Stimulated activated CD8-positive, alpha-beta memory T cell treated with anti-CD3 and anti-CD28 coated beads, Interleukin-15, amount 100 ng/mL, for 4 hours (primary cell): ENCODE measurements at regions not wholly inside any gene's neighbourhood (a gene's known extent, or its start where the extent isn't known, plus 50 kb on each side); places are given as distances from the start of the nearest gene placed in this dataset.
"Not testable (repeated sequence)": the region's sequence is repeated elsewhere in the genome, so short reads cannot be mapped to it uniquely, and the experiment has no call there.

Source experiments
- DNase-seq, 2 donors: peaks; one replicate each; pipeline ENCODE4 v3.0.0-alpha.2; 2020; ENCODE audit warnings: low read depth in 2 of 2

DNA sequence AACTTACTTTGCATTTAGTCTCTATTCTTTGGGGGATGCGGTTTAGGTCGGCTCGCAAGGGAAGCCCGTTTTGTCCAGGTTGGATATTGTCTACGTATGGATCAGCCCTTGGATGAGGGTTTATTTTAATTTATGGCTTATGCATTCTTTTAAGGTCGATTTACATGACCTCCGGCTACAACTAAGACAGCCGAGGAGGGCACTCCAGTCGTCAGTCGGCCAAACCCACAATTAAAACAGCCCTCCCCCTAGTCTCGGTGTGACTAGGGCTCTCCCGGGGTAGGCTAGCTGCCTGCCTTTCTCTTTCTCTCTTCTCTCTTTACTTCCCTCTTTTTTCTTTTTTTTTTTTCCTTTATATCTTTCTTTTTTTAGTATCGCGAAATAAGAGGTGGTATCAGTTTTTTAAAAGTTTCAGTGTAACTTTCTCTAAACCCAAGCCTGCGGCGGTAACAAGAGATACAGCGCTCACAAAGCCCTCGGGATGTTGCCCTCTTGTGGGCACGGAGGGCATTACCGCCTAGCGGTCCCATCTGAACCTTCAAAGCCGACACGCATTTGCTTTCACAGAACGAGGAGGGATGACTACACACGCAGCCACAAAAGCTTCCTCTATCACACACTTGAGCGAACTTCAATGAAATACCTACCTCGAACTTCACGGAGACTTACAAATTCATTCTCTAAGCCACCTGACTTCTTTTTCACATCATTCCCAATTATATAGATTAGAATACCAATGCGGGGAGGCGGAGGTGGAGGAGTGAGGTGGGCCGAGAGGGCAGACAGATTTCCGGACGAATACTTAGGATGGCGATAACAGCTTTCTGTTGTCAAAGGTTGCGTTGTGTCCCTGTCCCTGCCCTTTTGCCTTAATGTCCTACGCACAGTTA, 132.3 kb upstream of the C11orf58 start:
- DNase-seq, result peak; percentile 42 to 66

DNA sequence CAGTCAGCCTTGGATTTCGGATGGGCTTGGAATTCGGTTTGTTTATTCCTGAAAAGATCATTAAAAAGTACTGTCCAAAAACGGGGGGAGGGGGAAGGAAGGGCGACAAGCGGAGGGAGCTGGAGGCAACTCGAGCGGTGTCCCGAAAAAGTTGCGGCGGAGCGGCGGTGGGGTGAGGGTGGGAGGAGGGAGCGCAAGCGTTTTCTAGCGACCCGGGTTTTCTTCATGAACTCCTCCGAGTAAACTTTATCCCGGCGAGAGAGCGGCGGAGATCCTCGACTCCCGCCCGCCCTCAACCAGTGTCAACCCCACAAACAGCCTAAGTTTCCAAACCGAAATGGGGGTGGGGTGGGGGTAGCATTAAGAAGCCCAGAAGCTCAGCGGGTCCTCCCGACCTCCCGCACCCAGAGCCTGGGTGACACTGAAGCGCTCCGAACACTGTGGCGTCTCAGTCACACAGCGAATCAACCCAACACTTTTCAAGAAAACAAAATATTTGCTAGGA, 133.0 kb upstream of the C11orf58 start:
- no peak for DNase-seq

GRCh38 chr11:16604794-16605388, 133.6 kb upstream of the C11orf58 start:
- no peak for DNase-seq

GRCh38 chr11:16603890-16604793, 134.3 kb upstream of the C11orf58 start:
- DNase-seq, result no peak

- no peak for DNase-seq
Observed at GRCh38 chr11:16603245-16603644, 135.2 kb upstream of the C11orf58 start.

DNA sequence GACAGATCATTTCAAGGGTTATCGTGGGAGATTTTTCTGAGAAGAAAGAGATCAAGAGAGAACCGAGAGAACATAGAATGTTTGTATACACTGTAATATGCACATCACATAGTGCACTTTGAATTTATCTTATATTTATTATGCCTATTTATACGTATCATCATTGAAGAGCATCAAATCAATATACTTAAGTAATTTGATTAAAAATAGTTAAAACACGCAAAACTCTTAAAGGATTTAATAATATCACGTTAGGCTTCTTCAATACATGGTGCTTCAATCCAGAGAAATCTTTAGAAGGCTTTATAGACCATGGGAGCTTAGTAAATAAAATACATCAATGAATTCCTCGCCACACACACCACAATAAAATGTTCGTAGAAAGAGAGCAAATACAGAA, 139.5 kb upstream of the C11orf58 start:
- no peak for DNase-seq

GRCh38 chr11:16598032-16598431, 140.4 kb upstream of the C11orf58 start:
- DNase-seq, result no peak

GRCh38 chr11:16596231-16596630, 142.2 kb upstream of the C11orf58 start:
- DNase-seq, result no peak

DNA sequence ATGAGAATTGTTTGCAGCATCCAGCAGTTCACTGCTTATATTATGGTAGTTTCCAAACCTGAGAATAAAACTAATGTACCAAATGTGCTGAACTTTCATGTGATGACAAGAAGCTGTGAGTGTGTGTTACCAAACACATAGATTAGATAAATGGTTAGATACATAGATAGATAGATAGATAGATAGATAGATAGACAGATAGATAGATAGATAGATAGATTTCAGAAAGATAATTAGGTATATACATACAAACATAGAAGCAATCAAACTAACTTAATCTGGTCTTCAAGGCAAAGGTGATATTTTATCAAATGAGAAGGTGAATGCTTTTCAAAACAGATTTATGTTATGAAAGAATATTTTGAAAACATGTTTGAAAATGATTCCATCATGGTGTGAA, 147.3 kb upstream of the C11orf58 start:
- DNase-seq, result no peak

DNA sequence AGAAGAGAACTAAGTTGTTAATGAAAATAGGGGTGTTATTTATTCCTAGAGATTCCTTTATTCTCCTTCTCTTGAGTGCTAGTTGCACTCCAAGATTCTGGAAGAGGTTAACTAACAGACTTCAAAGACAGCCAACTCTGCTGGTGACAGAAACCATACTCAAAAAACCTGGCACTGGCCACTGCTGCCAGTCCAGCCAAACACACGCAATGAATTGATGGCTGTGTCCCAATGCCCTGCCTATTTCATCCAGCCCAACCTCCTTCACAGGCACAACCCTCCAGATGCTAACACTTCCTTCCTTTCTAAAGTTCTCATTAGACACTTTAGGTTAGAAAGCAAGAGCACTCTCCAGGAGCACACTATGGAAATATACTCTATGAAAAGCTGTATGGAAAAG, 150.8 kb upstream of the C11orf58 start:
- DNase-seq, result no peak

GRCh38 chr11:16584569-16584968, 153.9 kb upstream of the C11orf58 start:
- DNase-seq, result no peak

GRCh38 chr11:16581078-16581477, 157.4 kb upstream of the C11orf58 start:
- not testable (repeated sequence) for DNase-seq

GRCh38 chr11:16577490-16577889, 161.0 kb upstream of the C11orf58 start:
- no peak for DNase-seq

DNA sequence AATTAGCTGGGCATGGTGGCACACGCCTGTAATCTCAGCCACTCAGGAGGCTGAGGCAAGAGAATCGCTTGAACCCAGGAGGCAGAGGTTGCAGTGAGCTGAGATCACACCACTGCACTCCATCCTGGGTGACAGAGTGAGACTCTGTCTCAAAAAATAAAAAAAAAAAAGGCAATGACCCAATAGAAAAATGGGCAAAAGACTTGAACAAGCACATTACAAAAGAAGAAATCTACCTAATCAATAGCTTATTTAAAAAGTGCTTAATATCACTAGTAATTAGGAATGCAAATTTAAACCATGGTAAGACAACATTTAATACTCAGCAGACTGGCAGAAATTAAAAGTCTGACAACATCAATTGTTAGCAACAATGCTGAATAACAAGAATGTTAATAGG, 163.6 kb upstream of the C11orf58 start:
- DNase-seq, result not testable (repeated sequence)

DNA sequence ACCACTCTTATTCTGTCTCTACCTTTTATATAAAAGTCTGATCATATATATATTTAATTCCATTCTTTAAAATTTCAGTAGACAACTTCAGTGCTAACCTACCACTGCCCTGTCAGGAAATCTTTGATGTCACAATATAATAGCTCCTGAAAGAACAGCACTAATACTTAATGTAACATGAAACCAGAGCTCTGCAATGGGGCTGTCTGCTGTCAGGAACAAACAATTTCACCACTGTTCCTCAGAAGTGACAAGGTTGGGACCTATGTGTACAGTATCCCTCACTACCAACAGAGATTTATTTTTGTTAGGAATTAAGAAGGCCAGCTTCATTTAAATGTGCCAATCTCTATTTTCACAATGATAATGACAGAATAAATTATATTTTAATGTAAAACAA, 165.5 kb upstream of the C11orf58 start:
- DNase-seq, result no peak

- no peak for DNase-seq
Observed at GRCh38 chr11:16561150-16561549, 177.3 kb upstream of the C11orf58 start.

- no peak for DNase-seq
Observed at GRCh38 chr11:16558494-16558893, 180.0 kb upstream of the C11orf58 start.

DNA sequence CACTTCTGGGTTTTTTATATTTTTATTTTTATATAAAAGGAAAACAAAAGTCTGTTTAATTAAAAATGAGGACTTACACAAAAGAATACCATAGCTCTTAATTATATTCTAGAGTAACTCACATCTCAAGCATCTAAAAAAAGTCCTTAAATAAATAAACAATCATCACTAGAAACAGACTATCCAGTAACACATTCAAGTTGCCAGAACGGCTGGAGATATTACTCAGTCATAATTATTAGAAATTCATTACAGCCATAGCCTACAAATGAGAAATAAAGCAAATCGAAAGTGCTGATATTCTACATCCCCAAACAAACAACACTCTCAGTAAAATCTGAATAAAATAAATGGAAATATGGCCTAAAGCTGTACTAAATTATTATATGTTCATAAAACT, 182.5 kb upstream of the C11orf58 start:
- no peak for DNase-seq

DNA sequence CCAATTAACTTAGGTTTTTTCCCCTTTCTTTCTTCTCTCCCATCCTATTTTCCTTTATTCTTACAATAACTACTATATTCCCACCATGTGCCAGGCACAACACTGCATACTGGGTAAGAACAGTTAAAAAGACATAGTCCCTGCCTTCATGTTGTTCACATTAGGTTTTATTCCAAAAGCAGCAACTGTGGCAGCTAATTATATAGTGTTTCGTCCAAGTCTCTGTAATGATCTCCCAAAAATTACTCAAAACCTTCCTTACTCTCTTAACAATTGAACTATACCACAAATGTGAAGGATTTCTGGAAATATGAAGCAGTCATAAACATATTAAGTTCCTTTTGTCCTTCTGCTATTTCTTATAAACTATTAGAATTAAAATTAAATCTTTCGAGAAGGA, 184.1 kb upstream of the C11orf58 start:
- DNase-seq, result no peak

GRCh38 chr11:16547879-16548278, 190.6 kb upstream of the C11orf58 start:
- DNase-seq, result no peak

- no peak for DNase-seq
Observed at GRCh38 chr11:16543642-16544041, 187.3 kb upstream of the SOX6 start.

GRCh38 chr11:16542353-16542752, 186.0 kb upstream of the SOX6 start:
- no peak for DNase-seq
